ENCODE measurements at regions not wholly inside any gene's neighbourhood (a gene's known extent, or its start where the extent isn't known, plus 50 kb on each side); places are given as distances from the start of the nearest gene placed in this dataset.

GRCh38 chr12:22981711-22982110, 356.7 kb downstream of the ETNK1 start:
- no peak overlapping the region for H3K9ac ChIP-seq (ENCODE audit: low read depth, low read length)
- no peaks in the 10 kb centered on the region for H3K4me1 ChIP-seq (ENCODE audit: control insufficient read depth, insufficient read depth, low read length)
- no peaks in the 10 kb centered on the region for H3K9me3 ChIP-seq (ENCODE audit: control insufficient read depth, insufficient read depth, low read length)
- no peak overlapping the region for H3K4me3 ChIP-seq (ENCODE audit: low read depth, low read length)
- H3K36me3 ChIP-seq (ENCODE audit: control insufficient read depth, insufficient read depth, low read length), result no peaks in the 10 kb centered on the region
- H3K27ac ChIP-seq (ENCODE audit: low read depth, low read length), result no peak overlapping the region
- no peaks in the 10 kb centered on the region for H3K27me3 ChIP-seq (ENCODE audit: control insufficient read depth, insufficient read depth, low read length)

GRCh38 chr12:22982635-22983034, 357.7 kb downstream of the ETNK1 start:
- Histone ChIP-seq H3K27me3 (ENCODE audit: control insufficient read depth, insufficient read depth, low read length) (no peaks in the 10 kb centered on the region), H3K36me3 (ENCODE audit: control insufficient read depth, insufficient read depth, low read length) (no peaks in the 10 kb centered on the region), H3K9me3 (ENCODE audit: control insufficient read depth, insufficient read depth, low read length) (no peaks in the 10 kb centered on the region), H3K27ac (ENCODE audit: low read depth, low read length) (no peak overlapping the region), H3K4me1 (ENCODE audit: control insufficient read depth, insufficient read depth, low read length) (peaks cover 7% of the 10 kb centered on the region), H3K9ac (ENCODE audit: low read depth, low read length) (no peak overlapping the region), H3K4me3 (ENCODE audit: low read depth, low read length) (no peak overlapping the region)

- Histone ChIP-seq H3K4me1 (ENCODE audit: control insufficient read depth, insufficient read depth, low read length) (peaks cover 19% of the 10 kb centered on the region), H3K9ac (ENCODE audit: low read depth, low read length) (no peak overlapping the region), H3K36me3 (ENCODE audit: control insufficient read depth, insufficient read depth, low read length) (no peaks in the 10 kb centered on the region)
Measured at GRCh38 chr12:22986997-22987396, 362.0 kb downstream of the ETNK1 start.

GRCh38 chr12:22990501-22990900, 365.5 kb downstream of the ETNK1 start:
- H3K27ac ChIP-seq (ENCODE audit: low read depth, low read length), result no peak overlapping the region
- H3K4me3 ChIP-seq (ENCODE audit: low read depth, low read length), result no peak overlapping the region
- no peaks in the 10 kb centered on the region for H3K9me3 ChIP-seq (ENCODE audit: control insufficient read depth, insufficient read depth, low read length)
- no peak overlapping the region for H3K9ac ChIP-seq (ENCODE audit: low read depth, low read length)
- peaks cover 39% of the 10 kb centered on the region for H3K4me1 ChIP-seq (ENCODE audit: control insufficient read depth, insufficient read depth, low read length)
- H3K36me3 ChIP-seq (ENCODE audit: control insufficient read depth, insufficient read depth, low read length), result no peaks in the 10 kb centered on the region
- no peaks in the 10 kb centered on the region for H3K27me3 ChIP-seq (ENCODE audit: control insufficient read depth, insufficient read depth, low read length)

More at GRCh38 chr12:22986997-22987396, 362.0 kb downstream of the ETNK1 start:
- Histone ChIP-seq H3K27ac (ENCODE audit: low read depth, low read length) (no peak overlapping the region), H3K27me3 (ENCODE audit: control insufficient read depth, insufficient read depth, low read length) (no peaks in the 10 kb centered on the region), H3K4me3 (ENCODE audit: low read depth, low read length) (no peak overlapping the region), H3K9me3 (ENCODE audit: control insufficient read depth, insufficient read depth, low read length) (no peaks in the 10 kb centered on the region)

GRCh38 chr12:22991250-22991844, 366.4 kb downstream of the ETNK1 start:
- H3K9me3 ChIP-seq (ENCODE audit: control insufficient read depth, insufficient read depth, low read length), result no peaks in the 10 kb centered on the region
- no peaks in the 10 kb centered on the region for H3K36me3 ChIP-seq (ENCODE audit: control insufficient read depth, insufficient read depth, low read length)
- H3K27ac ChIP-seq (ENCODE audit: low read depth, low read length), result no peak overlapping the region
- H3K27me3 ChIP-seq (ENCODE audit: control insufficient read depth, insufficient read depth, low read length), result no peaks in the 10 kb centered on the region
- H3K4me1 ChIP-seq (ENCODE audit: control insufficient read depth, insufficient read depth, low read length), result peaks cover 39% of the 10 kb centered on the region
- H3K4me3 ChIP-seq (ENCODE audit: low read depth, low read length), result no peak overlapping the region
- H3K9ac ChIP-seq (ENCODE audit: low read depth, low read length), result no peak overlapping the region

- no peak overlapping the region for H3K9ac ChIP-seq (ENCODE audit: low read depth, low read length)
- H3K27me3 ChIP-seq (ENCODE audit: control insufficient read depth, insufficient read depth, low read length), result no peaks in the 10 kb centered on the region
- H3K27ac ChIP-seq (ENCODE audit: low read depth, low read length), result no peak overlapping the region
- no peaks in the 10 kb centered on the region for H3K36me3 ChIP-seq (ENCODE audit: control insufficient read depth, insufficient read depth, low read length)
- no peak overlapping the region for H3K4me3 ChIP-seq (ENCODE audit: low read depth, low read length)
- no peaks in the 10 kb centered on the region for H3K9me3 ChIP-seq (ENCODE audit: control insufficient read depth, insufficient read depth, low read length)
- peaks cover 22% of the 10 kb centered on the region for H3K4me1 ChIP-seq (ENCODE audit: control insufficient read depth, insufficient read depth, low read length)
Measured at GRCh38 chr12:22993609-22994315, 368.8 kb downstream of the ETNK1 start.

GRCh38 chr12:22994316-22994675, 369.3 kb downstream of the ETNK1 start:
- H3K36me3 ChIP-seq (ENCODE audit: control insufficient read depth, insufficient read depth, low read length), result no peaks in the 10 kb centered on the region
- H3K27me3 ChIP-seq (ENCODE audit: control insufficient read depth, insufficient read depth, low read length), result no peaks in the 10 kb centered on the region
- no peak overlapping the region for H3K9ac ChIP-seq (ENCODE audit: low read depth, low read length)
- peaks cover 20% of the 10 kb centered on the region for H3K4me1 ChIP-seq (ENCODE audit: control insufficient read depth, insufficient read depth, low read length)
- no peak overlapping the region for H3K4me3 ChIP-seq (ENCODE audit: low read depth, low read length)
- no peak overlapping the region for H3K27ac ChIP-seq (ENCODE audit: low read depth, low read length)
- no peaks in the 10 kb centered on the region for H3K9me3 ChIP-seq (ENCODE audit: control insufficient read depth, insufficient read depth, low read length)

- Histone ChIP-seq H3K9ac (ENCODE audit: low read depth, low read length) (no peak overlapping the region), H3K36me3 (ENCODE audit: control insufficient read depth, insufficient read depth, low read length) (no peaks in the 10 kb centered on the region), H3K27ac (ENCODE audit: low read depth, low read length) (no peak overlapping the region)
Measured at GRCh38 chr12:23001487-23001886, 376.5 kb downstream of the ETNK1 start.

GRCh38 chr12:23002381-23002780, 377.4 kb downstream of the ETNK1 start:
- no peak overlapping the region for H3K4me3 ChIP-seq (ENCODE audit: low read depth, low read length)
- H3K9ac ChIP-seq (ENCODE audit: low read depth, low read length), result no peak overlapping the region
- H3K27me3 ChIP-seq (ENCODE audit: control insufficient read depth, insufficient read depth, low read length), result no peaks in the 10 kb centered on the region
- H3K27ac ChIP-seq (ENCODE audit: low read depth, low read length), result no peak overlapping the region
- no peaks in the 10 kb centered on the region for H3K9me3 ChIP-seq (ENCODE audit: control insufficient read depth, insufficient read depth, low read length)
- H3K36me3 ChIP-seq (ENCODE audit: control insufficient read depth, insufficient read depth, low read length), result no peaks in the 10 kb centered on the region
- no peaks in the 10 kb centered on the region for H3K4me1 ChIP-seq (ENCODE audit: control insufficient read depth, insufficient read depth, low read length)

More at GRCh38 chr12:23001487-23001886, 376.5 kb downstream of the ETNK1 start:
- Histone ChIP-seq H3K27me3 (ENCODE audit: control insufficient read depth, insufficient read depth, low read length) (no peaks in the 10 kb centered on the region), H3K4me1 (ENCODE audit: control insufficient read depth, insufficient read depth, low read length) (no peaks in the 10 kb centered on the region), H3K9me3 (ENCODE audit: control insufficient read depth, insufficient read depth, low read length) (no peaks in the 10 kb centered on the region), H3K4me3 (ENCODE audit: low read depth, low read length) (no peak overlapping the region)

GRCh38 chr12:23004473-23005020, 379.6 kb downstream of the ETNK1 start:
- Histone ChIP-seq H3K9ac (ENCODE audit: low read depth, low read length) (no peak overlapping the region), H3K36me3 (ENCODE audit: control insufficient read depth, insufficient read depth, low read length) (no peaks in the 10 kb centered on the region), H3K9me3 (ENCODE audit: control insufficient read depth, insufficient read depth, low read length) (no peaks in the 10 kb centered on the region), H3K4me3 (ENCODE audit: low read depth, low read length) (no peak overlapping the region), H3K27ac (ENCODE audit: low read depth, low read length) (no peak overlapping the region), H3K27me3 (ENCODE audit: control insufficient read depth, insufficient read depth, low read length) (no peaks in the 10 kb centered on the region), H3K4me1 (ENCODE audit: control insufficient read depth, insufficient read depth, low read length) (no peaks in the 10 kb centered on the region)

GRCh38 chr12:23005387-23005786, 380.4 kb downstream of the ETNK1 start:
- Histone ChIP-seq H3K9ac (ENCODE audit: low read depth, low read length) (no peak overlapping the region), H3K4me1 (ENCODE audit: control insufficient read depth, insufficient read depth, low read length) (no peaks in the 10 kb centered on the region), H3K4me3 (ENCODE audit: low read depth, low read length) (no peak overlapping the region), H3K27ac (ENCODE audit: low read depth, low read length) (no peak overlapping the region), H3K27me3 (ENCODE audit: control insufficient read depth, insufficient read depth, low read length) (no peaks in the 10 kb centered on the region), H3K36me3 (ENCODE audit: control insufficient read depth, insufficient read depth, low read length) (no peaks in the 10 kb centered on the region), H3K9me3 (ENCODE audit: control insufficient read depth, insufficient read depth, low read length) (no peaks in the 10 kb centered on the region)
